ENCODE measurements at regions not wholly inside any gene's neighbourhood (a gene's known extent, or its start where the extent isn't known, plus 50 kb on each side); places are given as distances from the start of the nearest gene placed in this dataset.
"Not testable (repeated sequence)": the region's sequence is repeated elsewhere in the genome, so short reads cannot be mapped to it uniquely, and the experiment has no call there.

DNA sequence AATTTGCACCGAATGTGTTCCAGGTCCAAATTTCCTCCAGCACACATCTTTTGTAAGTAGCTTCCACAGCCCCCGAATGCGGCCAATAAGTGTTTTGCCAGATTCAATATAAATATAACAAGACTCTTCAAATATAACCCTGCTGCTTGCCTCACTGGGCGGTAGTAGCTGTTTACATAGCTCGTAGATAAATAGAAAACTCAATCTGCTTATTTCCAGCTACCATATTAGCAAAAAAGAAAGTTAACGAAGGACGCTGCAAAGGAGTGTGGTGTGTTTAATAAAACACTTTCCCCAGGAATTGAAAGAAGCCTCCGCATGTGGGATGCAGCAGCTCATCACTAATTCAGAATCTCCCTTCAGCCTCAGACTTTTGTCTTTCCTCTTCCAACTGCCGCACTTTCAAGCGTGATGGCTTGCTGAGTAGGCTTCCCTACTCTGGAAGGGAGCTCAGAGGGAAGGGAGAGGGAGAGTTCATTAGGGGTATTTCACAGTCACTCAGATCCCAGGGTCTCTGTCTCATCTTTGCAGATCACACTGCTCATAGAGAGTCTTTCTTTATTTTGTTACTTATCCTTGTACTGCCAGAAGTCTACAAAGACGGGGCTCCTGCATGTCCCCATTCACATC, 367.0 kb downstream of the RND3 start:
- Mint-ChIP-seq H3K4me3 (no peak overlapping the region), H3K27ac (no peak overlapping the region)
- DNase-seq, result no peak

DNA sequence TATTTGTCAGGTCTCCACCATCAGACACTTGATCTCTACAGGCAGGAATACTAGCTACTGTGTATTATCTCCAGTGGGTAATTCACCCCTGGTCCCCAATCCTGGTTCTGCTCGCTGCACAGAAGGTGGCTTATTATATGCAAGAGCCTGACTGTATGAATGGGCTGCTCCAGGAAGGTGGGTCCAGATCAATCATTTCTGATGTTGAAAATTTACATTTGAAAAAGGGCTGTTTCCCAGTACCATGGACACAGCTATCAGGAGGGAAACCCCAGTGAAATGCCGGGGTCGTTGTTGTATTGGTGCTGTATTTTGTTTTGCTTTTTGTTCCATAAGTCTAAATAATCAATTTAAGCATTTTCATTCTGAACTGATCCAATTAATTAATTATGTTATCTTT, 367.6 kb downstream of the RND3 start:
- H3K27me3 Mint-ChIP-seq, result no peaks in the 10 kb centered on the region
- H3K27ac Mint-ChIP-seq, result no peak overlapping the region
- ATAC-seq (replicated peaks) (no peak), DNase-seq (no peak)
- no peaks in the 10 kb centered on the region for H3K9me3 Mint-ChIP-seq
- no peak overlapping the region for H3K4me3 Mint-ChIP-seq
- H3K4me1 Mint-ChIP-seq, result no peaks in the 10 kb centered on the region
- H3K36me3 Mint-ChIP-seq, result no peaks in the 10 kb centered on the region

More for the DNA sequence above, 367.0 kb downstream of the RND3 start:
- Mint-ChIP-seq H3K9me3 (no peaks in the 10 kb centered on the region), H3K36me3 (no peaks in the 10 kb centered on the region), H3K27me3 (no peaks in the 10 kb centered on the region), H3K4me1 (no peaks in the 10 kb centered on the region)
- no peak for ATAC-seq (replicated peaks)

DNA sequence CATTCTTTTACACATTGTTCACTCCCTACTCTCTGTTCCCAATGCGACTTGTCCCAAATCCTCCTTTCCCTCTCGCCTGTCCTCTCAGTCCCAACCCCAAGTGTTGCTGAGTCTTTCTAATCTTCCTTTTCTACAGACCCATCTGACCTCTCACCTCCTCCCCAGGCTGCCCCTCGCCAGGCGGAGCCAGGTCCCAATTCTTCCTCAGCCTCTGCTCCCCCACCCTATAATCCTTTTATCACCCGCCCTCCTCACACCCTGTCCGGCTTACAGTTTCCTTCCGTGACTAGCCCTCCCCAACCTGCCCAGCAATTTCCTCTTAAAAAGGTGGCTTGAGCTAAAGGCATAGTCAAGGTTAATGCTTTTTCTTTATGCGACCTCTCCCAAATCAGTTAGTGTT, 373.4 kb downstream of the RND3 start:
- not testable (repeated sequence) for H3K4me1 Mint-ChIP-seq; H3K9me3 Mint-ChIP-seq; H3K27ac Mint-ChIP-seq; H3K4me3 Mint-ChIP-seq; DNase-seq; H3K36me3 Mint-ChIP-seq; H3K27me3 Mint-ChIP-seq; ATAC-seq (replicated peaks)

DNA sequence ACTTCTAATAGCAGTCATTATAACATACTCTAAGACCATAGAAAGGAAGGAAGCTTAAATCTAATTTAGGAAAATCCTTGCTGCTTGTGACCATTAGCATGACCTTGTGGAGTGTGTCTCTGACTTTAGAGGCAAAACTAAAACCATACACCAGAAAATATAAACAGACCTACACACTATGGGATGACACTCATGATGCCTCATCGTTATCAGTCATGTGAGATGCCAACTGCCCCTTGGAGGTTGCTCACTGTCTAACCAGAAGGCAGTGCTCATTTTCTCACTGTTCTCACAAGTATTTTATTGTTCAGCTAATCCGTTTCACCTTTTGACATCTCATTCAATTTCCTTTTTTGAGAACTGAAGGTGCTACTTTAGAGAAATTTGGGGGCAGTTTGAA, 376.9 kb downstream of the RND3 start:
- no peaks in the 10 kb centered on the region for H3K4me1 Mint-ChIP-seq
- no peak overlapping the region for H3K27ac Mint-ChIP-seq
- no peaks in the 10 kb centered on the region for H3K27me3 Mint-ChIP-seq
- DNase-seq, result no peak
- peaks cover 0 to 2% of the 10 kb centered on the region in 2 donors for H3K9me3 Mint-ChIP-seq
- no peak overlapping the region for H3K4me3 Mint-ChIP-seq
- no peak for ATAC-seq (replicated peaks)
- H3K36me3 Mint-ChIP-seq, result no peaks in the 10 kb centered on the region

DNA sequence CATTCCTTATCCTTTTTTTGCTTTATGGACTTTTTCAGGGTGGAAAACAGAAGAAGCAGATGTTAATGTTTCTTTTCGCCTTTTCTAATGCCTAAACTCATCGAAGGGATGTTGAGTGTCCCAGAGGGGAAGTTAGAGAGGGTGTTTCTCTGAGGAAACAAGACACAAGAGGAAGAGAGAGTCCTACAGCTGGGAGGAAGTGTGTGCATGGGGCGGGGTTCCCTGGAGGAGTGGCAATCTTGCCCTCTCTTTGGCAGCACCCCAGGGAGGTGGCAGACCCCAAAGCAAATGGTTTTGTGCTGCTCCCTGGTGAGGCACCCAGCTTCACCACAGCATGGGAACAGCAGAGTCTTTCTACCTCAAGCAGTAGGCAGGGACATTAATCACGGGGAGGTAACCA, 377.6 kb downstream of the RND3 start:
- no peaks in the 10 kb centered on the region for H3K27me3 Mint-ChIP-seq
- H3K27ac Mint-ChIP-seq, result no peak overlapping the region
- ATAC-seq (replicated peaks) (no peak), DNase-seq (no peak)
- H3K4me3 Mint-ChIP-seq, result no peak overlapping the region
- no peaks in the 10 kb centered on the region for H3K4me1 Mint-ChIP-seq
- no peaks in the 10 kb centered on the region for H3K36me3 Mint-ChIP-seq
- peaks cover 0 to 2% of the 10 kb centered on the region in 2 donors for H3K9me3 Mint-ChIP-seq

DNA sequence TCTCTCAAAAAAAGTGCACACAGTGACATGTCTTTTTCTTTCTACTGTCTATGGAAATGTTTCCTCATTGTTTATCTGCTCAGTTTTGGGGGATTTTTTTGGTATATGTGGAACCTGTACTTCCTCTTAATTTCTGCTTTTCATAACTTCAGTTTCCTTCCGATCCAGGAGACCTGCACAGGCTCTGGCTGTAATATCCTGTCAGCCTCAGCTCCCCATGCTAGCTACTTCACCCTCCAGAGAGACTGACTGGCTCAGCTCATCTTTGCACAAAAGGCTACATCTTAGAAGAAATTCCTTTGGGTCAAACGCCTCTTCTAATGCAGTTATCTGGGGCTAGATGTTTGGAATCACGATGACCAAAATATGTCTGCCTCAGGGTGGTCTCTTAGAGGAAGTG, 378.4 kb downstream of the RND3 start:
- ATAC-seq (replicated peaks) (no peak), DNase-seq (no peak)
- no peaks in the 10 kb centered on the region for H3K4me1 Mint-ChIP-seq
- H3K36me3 Mint-ChIP-seq, result no peaks in the 10 kb centered on the region
- peaks cover 0 to 2% of the 10 kb centered on the region in 2 donors for H3K9me3 Mint-ChIP-seq
- H3K4me3 Mint-ChIP-seq, result no peak overlapping the region
- no peak overlapping the region for H3K27ac Mint-ChIP-seq
- H3K27me3 Mint-ChIP-seq, result no peaks in the 10 kb centered on the region

DNA sequence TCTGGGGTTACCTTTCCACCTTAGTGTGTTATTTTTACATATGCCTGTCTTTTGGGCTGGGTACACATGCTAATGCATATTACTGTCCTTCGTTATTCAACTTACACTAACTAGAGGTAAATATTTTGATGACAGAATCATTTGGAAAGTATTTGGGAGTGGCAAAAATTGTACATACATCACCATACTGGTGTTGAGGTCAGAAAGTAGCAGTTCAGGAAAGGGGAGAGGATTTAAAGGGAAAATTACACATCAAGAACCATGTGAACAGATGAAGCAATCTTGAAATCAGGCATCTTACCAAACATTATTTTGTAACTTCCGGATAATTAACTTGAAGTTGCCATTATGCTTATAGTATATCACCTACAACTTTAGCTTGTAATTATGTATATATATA, 379.7 kb downstream of the RND3 start:
- DNase-seq (no peak), ATAC-seq (replicated peaks) (no peak)
- H3K4me1 Mint-ChIP-seq, result no peaks in the 10 kb centered on the region
- H3K36me3 Mint-ChIP-seq, result no peaks in the 10 kb centered on the region
- H3K9me3 Mint-ChIP-seq, result peaks cover 0 to 2% of the 10 kb centered on the region in 2 donors
- no peak overlapping the region for H3K27ac Mint-ChIP-seq
- no peak overlapping the region for H3K4me3 Mint-ChIP-seq
- H3K27me3 Mint-ChIP-seq, result no peaks in the 10 kb centered on the region

DNA sequence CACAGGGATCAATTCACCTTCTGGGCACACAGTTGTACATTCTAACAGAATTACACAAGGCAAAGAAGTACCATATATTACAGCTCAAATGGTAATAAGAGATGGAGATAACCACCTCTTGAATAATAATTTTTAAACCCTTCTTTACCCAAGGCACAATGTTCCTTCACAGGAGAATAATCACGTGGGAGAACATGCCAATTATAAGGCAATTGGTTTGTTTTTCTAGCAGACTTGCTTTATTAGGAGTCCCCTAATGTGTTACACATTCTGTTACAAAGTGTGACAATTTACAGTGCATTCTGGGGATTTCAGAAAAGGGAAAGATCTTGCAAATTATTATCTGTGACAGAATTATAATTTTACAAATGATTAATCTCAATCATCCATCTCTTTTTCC, 380.3 kb downstream of the RND3 start:
- Mint-ChIP-seq H3K27me3 (no peaks in the 10 kb centered on the region), H3K27ac (no peak overlapping the region), H3K36me3 (no peaks in the 10 kb centered on the region), H3K4me1 (no peaks in the 10 kb centered on the region), H3K4me3 (no peak overlapping the region), H3K9me3 (peaks cover 0 to 2% of the 10 kb centered on the region in 2 donors)
- no peak for DNase-seq
- ATAC-seq (replicated peaks), result no peak

DNA sequence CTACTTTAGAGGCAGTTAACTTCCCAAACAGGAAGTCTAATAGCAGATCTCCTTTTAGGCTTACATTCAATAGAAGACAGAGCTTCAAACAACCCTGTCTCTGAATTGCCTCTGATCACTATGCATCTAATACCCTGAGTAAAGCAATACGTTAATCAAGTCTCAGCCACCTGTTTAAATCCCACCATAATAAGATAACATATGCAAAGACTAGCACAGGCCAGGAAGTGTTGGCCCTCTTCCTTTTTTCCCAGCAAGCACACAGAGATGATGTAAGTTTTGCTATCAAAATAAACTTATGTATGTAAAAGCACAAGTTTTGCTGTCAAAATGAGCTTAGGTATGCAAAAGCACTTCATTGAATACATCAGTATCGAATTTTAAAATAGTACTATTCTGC, 385.5 kb downstream of the RND3 start:
- Mint-ChIP-seq H3K4me3 (no peak overlapping the region), H3K27ac (no peak overlapping the region), H3K9me3 (no peaks in the 10 kb centered on the region), H3K27me3 (no peaks in the 10 kb centered on the region), H3K4me1 (no peaks in the 10 kb centered on the region), H3K36me3 (no peaks in the 10 kb centered on the region)
- no peak for ATAC-seq (replicated peaks)
- DNase-seq, result no peak

DNA sequence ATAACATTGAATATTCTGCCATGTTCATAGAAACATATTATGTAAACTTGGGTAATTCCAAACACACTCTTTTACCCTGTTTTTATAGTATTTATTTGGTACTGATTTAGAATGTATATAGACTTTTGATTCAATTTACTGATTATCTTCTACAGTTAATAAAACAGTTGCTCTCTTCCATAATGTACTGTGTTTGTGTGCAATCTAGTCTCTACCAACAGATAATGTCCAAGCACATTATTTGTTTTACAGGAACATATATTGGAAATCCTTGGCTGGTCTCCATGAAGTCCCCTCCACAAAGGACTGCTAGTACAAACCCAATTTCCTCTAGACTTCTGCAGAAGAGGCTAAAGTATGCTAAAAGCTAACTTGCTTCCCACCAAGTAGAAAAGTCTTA, 386.6 kb downstream of the RND3 start:
- no peak for ATAC-seq (replicated peaks)
- Mint-ChIP-seq H3K9me3 (no peaks in the 10 kb centered on the region), H3K27me3 (no peaks in the 10 kb centered on the region), H3K36me3 (no peaks in the 10 kb centered on the region), H3K4me3 (no peak overlapping the region), H3K27ac (no peak overlapping the region), H3K4me1 (no peaks in the 10 kb centered on the region)
- no peak for DNase-seq

DNA sequence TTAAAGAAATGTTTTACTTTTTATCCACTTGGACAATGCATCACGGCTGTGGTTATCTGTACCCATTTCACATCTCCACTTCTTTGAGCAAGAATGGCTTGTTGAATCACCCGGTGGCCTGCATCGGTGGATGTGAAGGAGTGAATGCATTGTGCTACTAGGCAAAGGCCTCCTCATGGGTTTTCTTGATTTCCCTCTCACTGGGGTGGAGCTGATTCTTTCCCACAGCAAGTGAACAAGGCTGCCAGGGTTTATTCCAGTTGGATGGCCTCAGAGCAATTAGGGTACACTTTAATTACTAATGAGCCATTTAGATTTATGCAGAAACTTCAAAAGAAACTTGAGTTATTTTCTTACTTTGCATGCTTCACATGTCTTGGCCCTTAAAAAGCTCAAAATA, 387.1 kb downstream of the RND3 start:
- no peak for ATAC-seq (replicated peaks)
- Mint-ChIP-seq H3K27ac (no peak overlapping the region), H3K4me1 (no peaks in the 10 kb centered on the region), H3K36me3 (no peaks in the 10 kb centered on the region), H3K4me3 (no peak overlapping the region), H3K9me3 (no peaks in the 10 kb centered on the region), H3K27me3 (no peaks in the 10 kb centered on the region)
- DNase-seq, result no peak

DNA sequence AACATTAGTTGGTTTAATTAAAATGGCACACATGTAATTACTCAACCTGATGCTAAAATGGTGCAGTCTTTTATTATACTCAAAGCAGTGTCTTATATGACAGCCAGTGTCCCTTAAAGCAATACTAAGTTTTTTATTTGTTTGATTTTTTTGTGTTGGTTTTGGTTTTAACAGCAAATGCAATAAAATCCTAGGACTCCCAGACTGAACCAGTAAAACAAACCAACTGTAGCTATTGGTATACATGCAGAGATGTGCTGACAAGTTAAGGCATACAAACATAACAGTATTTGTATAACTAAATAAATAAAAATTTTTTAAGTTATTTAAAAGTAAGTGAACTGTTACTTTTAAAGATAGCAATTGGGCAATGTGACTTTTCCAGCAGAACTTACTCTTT, 387.7 kb downstream of the RND3 start:
- H3K4me1 Mint-ChIP-seq, result no peaks in the 10 kb centered on the region
- H3K27ac Mint-ChIP-seq, result no peak overlapping the region
- DNase-seq (no peak), ATAC-seq (replicated peaks) (no peak)
- no peaks in the 10 kb centered on the region for H3K9me3 Mint-ChIP-seq
- no peaks in the 10 kb centered on the region for H3K36me3 Mint-ChIP-seq
- no peaks in the 10 kb centered on the region for H3K27me3 Mint-ChIP-seq
- no peak overlapping the region for H3K4me3 Mint-ChIP-seq

DNA sequence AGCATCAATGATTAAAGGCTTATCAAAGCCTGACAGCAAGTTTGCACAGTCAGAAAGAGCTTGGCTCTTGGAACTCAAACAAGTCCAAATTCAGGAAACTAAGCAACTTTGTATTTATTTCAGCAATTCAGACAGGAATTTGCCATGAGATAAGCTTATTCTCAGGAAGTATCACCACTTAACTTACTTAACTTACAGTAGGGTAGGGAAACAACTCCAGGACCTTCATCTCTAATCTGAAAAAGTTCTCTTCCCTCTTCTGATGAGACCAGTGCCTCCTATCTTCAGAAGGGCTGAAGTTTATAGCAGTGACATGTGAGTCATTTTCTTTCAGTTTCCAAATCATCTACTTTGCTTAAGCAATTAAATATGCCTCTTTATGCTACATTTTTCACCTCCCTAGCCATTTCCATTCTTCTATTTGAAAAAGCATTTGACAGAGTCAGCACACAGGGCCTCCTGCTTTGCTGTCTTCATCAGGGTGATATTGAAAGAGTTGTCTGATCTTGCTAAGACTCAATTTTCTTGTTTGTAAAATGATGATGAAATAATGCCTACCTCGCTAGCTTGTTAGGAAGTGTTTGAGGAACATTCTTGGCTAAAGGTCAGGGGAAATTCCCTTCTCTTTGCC, 389.5 kb downstream of the RND3 start:
- no peak for ATAC-seq (replicated peaks)
- H3K4me3 Mint-ChIP-seq, result no peak overlapping the region
- H3K9me3 Mint-ChIP-seq, result no peaks in the 10 kb centered on the region
- DNase-seq, result no peak
- no peaks in the 10 kb centered on the region for H3K27me3 Mint-ChIP-seq
- no peaks in the 10 kb centered on the region for H3K4me1 Mint-ChIP-seq
- no peaks in the 10 kb centered on the region for H3K36me3 Mint-ChIP-seq
- H3K27ac Mint-ChIP-seq, result no peak overlapping the region

DNA sequence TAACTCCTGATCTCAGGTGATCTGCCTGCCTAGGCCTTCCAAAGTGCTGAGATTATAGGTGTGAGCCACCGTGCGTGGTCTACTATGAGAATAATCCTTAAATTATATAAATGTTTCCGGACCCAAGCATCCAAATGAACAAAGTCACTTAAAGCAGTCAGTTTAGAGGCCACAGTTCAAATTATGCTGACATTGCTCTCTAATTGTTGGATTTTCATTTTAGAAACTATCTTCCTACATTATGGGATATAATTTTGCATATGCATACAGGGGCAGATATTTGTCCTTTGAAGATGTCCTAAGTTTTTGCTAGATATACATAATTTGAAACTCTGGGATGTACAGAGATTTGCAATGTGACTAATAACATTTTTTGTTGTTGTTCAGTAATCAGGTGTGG, 390.1 kb downstream of the RND3 start:
- Mint-ChIP-seq H3K4me3 (no peak overlapping the region), H3K36me3 (no peaks in the 10 kb centered on the region), H3K4me1 (no peaks in the 10 kb centered on the region), H3K9me3 (no peaks in the 10 kb centered on the region), H3K27ac (no peak overlapping the region), H3K27me3 (no peaks in the 10 kb centered on the region)
- ATAC-seq (replicated peaks) (no peak), DNase-seq (no peak)

DNA sequence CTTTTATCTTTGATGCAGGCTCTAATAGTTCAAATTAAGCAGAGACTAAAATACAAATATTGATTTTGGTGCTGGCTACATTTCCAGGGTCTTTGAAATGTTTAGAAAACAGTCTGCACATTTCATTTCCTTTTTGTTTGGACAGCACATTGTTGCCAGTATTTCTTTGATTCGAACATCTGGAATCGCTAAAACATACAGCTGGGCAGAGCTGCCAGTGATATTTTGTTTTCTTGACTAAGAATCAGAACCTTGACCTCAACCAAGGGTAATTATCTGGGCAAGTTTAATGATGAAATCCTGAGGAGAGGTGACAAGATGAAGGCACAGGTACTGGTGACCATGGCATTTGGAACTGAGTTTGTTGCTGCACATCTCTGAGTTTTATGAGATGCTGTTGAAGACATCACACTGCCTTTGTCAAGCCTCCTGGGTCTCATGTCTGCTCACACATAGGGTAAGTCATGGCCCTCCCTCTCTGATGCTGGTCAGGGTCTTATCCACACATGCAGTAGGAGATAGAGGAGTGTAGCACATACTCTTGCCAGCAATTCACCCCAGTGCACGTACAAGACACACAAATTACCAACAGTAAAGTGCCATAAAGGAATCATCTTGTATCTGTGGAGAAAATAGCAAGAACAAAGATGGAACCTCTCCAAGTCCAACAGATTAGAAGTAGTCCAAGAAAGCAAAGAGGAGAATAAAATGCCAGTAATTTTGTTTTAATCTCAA, 391.9 kb downstream of the RND3 start:
- DNase-seq (no peak), ATAC-seq (replicated peaks) (no peak)
- Mint-ChIP-seq H3K4me3 (no peak overlapping the region), H3K4me1 (no peaks in the 10 kb centered on the region), H3K36me3 (no peaks in the 10 kb centered on the region), H3K9me3 (no peaks in the 10 kb centered on the region), H3K27me3 (no peaks in the 10 kb centered on the region), H3K27ac (no peak overlapping the region)

Data from stimulated activated naive B cell treated with anti-CD40 and anti-IgM and Interleukin-4, amounts not matched to agents 10 μg/mL and 1 μg/mL and 100 μg/mL, for 72 hours (primary cell).